ENCODE measurements at regions not wholly inside any gene's neighbourhood (a gene's known extent, or its start where the extent isn't known, plus 50 kb on each side); places are given as distances from the start of the nearest gene placed in this dataset.

DNA sequence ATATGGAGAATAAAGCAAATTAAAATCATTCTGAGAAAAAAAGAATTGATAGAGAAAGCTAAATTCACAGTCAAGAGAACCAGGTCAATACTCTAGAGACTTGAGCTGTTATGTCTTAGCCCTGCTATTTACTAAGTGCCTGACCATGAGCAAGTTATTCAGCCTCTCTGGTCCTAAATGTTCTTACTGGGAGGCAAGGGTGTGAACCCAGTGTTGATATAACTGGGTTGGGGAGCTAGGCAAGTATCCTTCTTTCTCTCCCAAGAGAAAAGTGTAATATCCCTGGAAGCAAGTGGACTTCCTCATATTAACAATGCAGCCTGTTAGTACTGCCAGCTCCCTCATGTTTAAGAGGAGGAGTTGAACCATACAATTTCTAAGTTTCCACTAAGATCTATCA is 488.9 kb upstream of the RASGRP1 start:
- no peaks in the 10 kb centered on the region for H3K27me3 ChIP-seq
- no peaks in the 10 kb centered on the region for H3K4me1 ChIP-seq
- no peak overlapping the region for H3K4me3 ChIP-seq
- ATAC-seq = no peak
- intact Hi-C loops (cut with DNase I) = no loop called here
- TF ChIP-seq, protein P1, sequence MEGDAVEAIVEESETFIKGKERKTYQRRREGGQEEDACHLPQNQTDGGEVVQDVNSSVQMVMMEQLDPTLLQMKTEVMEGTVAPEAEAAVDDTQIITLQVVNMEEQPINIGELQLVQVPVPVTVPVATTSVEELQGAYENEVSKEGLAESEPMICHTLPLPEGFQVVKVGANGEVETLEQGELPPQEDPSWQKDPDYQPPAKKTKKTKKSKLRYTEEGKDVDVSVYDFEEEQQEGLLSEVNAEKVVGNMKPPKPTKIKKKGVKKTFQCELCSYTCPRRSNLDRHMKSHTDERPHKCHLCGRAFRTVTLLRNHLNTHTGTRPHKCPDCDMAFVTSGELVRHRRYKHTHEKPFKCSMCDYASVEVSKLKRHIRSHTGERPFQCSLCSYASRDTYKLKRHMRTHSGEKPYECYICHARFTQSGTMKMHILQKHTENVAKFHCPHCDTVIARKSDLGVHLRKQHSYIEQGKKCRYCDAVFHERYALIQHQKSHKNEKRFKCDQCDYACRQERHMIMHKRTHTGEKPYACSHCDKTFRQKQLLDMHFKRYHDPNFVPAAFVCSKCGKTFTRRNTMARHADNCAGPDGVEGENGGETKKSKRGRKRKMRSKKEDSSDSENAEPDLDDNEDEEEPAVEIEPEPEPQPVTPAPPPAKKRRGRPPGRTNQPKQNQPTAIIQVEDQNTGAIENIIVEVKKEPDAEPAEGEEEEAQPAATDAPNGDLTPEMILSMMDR (IDR thresholded peaks at IDR 0.05) = no peak
- no peaks in the 10 kb centered on the region for H3K9me3 ChIP-seq
- DNase-seq = no peak
- no peaks in the 10 kb centered on the region for H3K36me3 ChIP-seq
- H3K27ac ChIP-seq = no peak overlapping the region

DNA sequence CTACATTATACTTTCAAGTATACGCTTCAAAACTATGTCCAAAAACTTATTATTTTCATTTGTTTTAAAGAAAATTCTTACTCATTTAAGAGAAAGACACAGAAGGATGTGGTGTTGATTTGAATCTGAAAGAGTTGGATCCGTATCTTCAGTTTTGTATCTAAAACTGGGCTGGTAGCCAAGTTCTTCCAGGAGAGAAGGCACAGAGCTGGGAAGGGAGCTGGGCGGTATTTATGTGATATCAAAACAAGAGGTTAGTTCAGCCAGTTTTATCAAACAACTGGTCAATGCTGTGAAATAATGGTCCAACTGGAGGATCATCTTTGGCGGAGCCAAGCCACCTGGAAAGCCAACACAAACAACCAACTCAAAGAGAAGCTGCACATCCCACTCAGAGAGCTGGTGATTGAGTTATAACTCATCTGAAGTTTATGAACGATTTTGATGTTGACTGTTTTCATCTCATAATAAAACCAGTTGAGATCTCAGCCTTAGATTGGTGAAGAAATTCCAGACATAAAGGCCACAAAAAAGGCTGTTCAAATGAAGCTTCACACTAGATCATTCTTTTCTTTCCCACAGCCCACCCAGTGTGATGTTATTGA is 489.6 kb upstream of the RASGRP1 start:
- intact Hi-C loops (cut with DNase I) = no loop called here
- Histone ChIP-seq H3K36me3 (no peaks in the 10 kb centered on the region), H3K4me3 (no peak overlapping the region), H3K27ac (no peak overlapping the region), H3K9me3 (no peaks in the 10 kb centered on the region), H3K4me1 (no peaks in the 10 kb centered on the region), H3K27me3 (no peaks in the 10 kb centered on the region)
- ATAC-seq (no peak), DNase-seq (no peak)
- TF ChIP-seq, protein P1 (IDR thresholded peaks at IDR 0.05) = no peak

DNA sequence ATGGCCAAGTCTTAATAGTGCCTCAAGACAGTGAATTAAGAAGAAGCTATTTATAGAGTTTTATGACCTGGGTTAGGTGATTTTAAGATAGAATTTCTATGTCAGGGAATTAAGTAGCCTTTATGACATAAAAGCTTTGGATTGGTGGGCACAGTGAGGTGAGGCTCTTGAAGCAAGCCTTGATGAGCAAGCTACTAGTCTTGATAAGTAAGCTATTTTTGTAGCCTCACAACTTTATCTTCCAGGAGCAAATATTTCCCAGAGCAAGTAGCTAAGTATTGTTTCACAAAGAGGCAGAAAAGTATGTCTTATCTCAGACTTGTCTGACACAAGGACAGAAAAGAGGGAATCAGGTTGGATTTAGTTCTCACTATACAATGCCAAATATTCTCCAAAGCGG is 491.7 kb upstream of the RASGRP1 start:
- no peak for ATAC-seq
- Histone ChIP-seq H3K9me3 (no peaks in the 10 kb centered on the region), H3K4me3 (no peak overlapping the region), H3K36me3 (no peaks in the 10 kb centered on the region), H3K4me1 (no peaks in the 10 kb centered on the region), H3K27ac (no peak overlapping the region), H3K27me3 (no peaks in the 10 kb centered on the region)
- intact Hi-C loops (cut with DNase I) = no loop called here
- DNase-seq = no peak
- TF ChIP-seq, protein P1 (IDR thresholded peaks at IDR 0.05) = no peak

DNA sequence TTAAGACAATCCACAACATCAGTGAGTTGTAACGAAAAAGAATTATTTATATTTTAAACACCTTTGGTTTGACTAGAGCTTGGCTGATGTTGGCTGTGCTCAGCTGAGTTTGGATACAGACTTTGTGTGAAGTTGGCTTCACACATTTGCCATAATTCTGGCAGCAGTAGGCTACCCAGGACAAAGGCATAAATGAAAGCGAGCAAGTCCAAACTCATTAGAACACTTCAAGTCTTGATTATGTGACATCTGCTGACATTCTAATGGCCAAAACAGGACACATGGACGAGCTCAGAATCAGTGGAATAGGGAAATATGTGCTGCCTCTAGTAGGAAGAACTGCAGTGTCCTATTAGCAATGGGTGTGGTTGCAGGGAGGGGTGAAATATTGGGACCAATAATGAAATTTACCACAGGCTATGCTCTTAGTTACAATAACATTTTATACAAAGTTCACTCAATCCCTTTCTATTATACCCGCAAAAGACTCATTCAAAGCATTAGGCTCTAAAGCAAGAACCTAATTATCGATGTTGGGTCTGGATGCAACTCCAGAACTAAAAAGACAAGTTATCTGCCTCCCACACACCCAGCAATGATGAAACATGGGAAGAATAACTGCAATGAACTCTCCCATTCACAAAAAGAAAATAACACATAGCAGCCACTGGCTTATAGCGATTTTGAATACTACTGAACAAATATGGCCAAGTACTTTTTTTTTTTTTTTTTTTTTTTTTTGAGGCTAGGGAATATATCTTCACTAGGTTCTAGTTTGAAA is 493.9 kb upstream of the RASGRP1 start:
- no peak overlapping the region for H3K4me3 ChIP-seq
- H3K27ac ChIP-seq = no peak overlapping the region
- no peaks in the 10 kb centered on the region for H3K27me3 ChIP-seq
- no peaks in the 10 kb centered on the region for H3K36me3 ChIP-seq
- no peaks in the 10 kb centered on the region for H3K9me3 ChIP-seq
- no peaks in the 10 kb centered on the region for H3K4me1 ChIP-seq
- ATAC-seq (no peak), DNase-seq (no peak)
- intact Hi-C loops (cut with DNase I) = no loop called here
- TF ChIP-seq, protein P1 (IDR thresholded peaks at IDR 0.05) = no peak

DNA sequence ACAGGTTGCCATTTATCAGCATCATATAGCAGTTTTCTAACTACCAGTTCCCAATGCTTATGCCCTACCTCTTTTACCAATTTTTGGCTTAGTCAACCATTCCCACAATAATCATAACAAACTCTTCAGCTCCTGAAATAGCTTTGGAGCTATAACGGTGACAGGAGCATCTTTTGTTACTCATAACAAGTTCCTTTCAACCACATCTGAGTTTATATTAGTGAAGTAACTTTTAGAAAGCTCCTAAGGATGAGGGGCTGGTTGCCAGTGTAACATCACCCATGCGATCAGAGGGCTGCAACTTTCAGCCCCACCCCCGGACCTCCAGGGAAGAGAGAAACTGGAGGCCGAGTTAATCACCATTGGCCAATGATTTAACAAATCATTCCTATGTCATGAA is 495.3 kb upstream of the RASGRP1 start:
- ATAC-seq (no peak), DNase-seq (no peak)
- H3K36me3 ChIP-seq = no peaks in the 10 kb centered on the region
- TF ChIP-seq, protein P1 (IDR thresholded peaks at IDR 0.05) = no peak
- H3K9me3 ChIP-seq = no peaks in the 10 kb centered on the region
- no peaks in the 10 kb centered on the region for H3K27me3 ChIP-seq
- H3K27ac ChIP-seq = no peak overlapping the region
- H3K4me1 ChIP-seq = no peaks in the 10 kb centered on the region
- intact Hi-C loops (cut with DNase I) = no loop called here
- no peak overlapping the region for H3K4me3 ChIP-seq
